ENCODE measurements at regions not wholly inside any gene's neighbourhood (a gene's known extent, or its start where the extent isn't known, plus 50 kb on each side); places are given as distances from the start of the nearest gene placed in this dataset.
"Not testable (repeated sequence)": the region's sequence is repeated elsewhere in the genome, so short reads cannot be mapped to it uniquely, and the experiment has no call there.

DNA sequence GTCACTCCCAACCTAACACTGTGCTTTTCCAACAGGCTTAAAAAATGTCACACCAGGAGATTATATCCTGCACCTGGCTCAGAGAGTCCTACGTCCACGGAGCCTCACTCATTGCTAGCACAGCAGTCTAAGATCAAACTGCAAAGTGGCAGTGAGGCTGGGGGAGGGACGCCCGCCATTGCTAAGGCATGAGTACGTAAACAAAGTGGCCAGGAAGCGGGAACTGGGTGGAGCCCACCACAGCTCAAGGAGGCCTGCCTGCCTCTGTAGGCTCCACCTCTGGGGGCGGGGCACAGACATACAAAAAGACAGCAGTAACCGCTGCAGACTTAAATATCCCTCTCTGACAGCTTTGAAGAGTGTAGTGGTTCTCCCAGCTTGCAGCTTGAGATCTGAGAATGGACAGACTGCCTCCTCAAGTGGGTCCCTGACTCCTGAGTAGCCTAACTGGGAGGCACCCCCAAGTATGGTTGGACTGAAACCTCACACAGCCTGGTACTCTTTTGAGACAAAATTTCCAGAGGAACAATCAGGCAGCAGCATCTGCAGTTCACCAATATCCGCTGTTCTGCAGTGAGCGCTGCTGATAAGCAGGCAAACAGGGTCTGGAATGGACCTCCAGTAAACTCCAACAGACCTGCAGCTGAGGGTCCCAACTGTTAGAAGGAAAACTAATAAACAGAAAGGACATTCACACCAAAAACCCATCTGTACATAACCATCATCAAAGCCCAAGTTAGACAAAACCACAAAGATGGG, 2986.4 kb upstream of the OR11H1 start:
- not testable (repeated sequence) for DNase-seq

DNA sequence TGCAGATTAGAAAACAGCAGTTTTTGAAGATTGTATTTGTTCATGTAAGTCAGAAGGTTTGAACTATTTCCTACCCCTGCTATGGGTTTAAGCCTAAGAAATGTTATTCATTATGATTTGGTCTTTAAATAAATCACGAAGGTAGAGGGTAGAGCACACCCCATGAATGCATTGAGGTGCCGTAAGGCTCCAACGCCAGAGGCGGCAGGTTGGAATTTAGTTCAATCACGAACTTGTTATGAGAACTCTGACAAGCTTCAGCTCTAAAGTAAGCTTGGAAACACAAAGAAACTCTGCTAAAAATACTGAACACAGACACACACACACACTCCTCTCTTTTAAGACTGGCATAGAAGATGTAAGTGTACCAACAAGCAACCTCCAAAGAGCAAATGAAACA, 2974.6 kb upstream of the OR11H1 start:
- H3K4me1 ChIP-seq; intact Hi-C loops (cut with micrococcal nuclease); H3K36me3 ChIP-seq; H3K9me3 ChIP-seq (replicated peaks); DNase-seq; H3K4me3 ChIP-seq; H3K27ac ChIP-seq (replicated peaks); H3K27me3 ChIP-seq (ENCODE audit: low read depth): not testable (repeated sequence)

More for the DNA sequence above, 2986.4 kb upstream of the OR11H1 start:
- intact Hi-C loops (cut with micrococcal nuclease); H3K4me1 ChIP-seq; H3K9me3 ChIP-seq (replicated peaks); H3K27me3 ChIP-seq (ENCODE audit: low read depth); H3K36me3 ChIP-seq; H3K4me3 ChIP-seq; H3K27ac ChIP-seq (replicated peaks): not testable (repeated sequence)

DNA sequence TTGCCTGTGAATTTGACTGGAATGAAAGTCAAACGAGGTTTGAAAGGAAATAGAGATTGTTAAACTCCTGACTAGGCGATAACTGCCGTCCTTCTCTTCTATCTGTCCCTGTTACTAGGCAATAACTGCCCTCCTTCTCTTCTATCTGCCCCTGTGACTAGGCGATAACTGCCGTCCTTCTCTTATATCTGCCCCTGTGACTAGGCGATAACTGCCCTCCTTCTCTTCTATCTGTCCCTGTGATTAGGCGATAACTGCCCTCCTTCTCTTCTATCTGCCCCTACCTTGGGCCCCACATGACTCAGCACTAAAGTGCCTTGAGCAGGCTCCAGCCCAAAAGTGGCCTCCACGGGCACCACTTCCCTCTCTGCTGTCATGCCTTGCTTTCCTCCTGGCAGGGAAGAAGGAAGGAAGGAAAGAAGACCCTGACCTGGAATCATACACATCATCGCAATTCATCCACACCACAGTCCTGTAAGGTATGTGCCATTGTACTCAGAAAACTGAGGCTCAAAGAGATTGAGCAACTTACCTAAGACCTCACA, 2973.3 kb upstream of the OR11H1 start:
- H3K4me1 ChIP-seq = not testable (repeated sequence)

DNA sequence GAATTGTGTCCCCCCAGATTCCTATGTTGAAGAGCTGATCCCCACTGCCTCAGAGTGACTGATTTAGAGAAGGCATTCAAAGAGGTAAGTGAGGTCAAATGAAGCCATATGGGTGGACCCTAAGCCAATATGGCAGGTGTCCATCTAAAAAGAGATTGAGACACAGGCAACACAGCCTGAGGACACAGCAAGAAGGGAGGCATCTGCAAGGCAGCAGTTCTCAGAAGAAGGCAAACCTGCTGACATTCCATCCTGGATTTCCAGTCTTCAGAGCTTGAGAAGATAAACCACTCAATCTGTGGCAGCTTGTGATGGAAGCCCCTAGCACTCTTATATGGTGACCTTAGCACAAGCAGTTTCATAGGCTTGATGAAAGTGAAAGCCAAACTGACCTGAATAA, 2956.5 kb upstream of the OR11H1 start:
- H3K4me1 ChIP-seq; H3K27ac ChIP-seq (replicated peaks); intact Hi-C loops (cut with micrococcal nuclease); H3K27me3 ChIP-seq (ENCODE audit: low read depth); DNase-seq; H3K36me3 ChIP-seq; H3K9me3 ChIP-seq (replicated peaks); H3K4me3 ChIP-seq: not testable (repeated sequence)

More for the DNA sequence above, 2973.3 kb upstream of the OR11H1 start:
- intact Hi-C loops (cut with micrococcal nuclease); H3K4me3 ChIP-seq; H3K9me3 ChIP-seq (replicated peaks); DNase-seq; H3K27me3 ChIP-seq (ENCODE audit: low read depth); H3K27ac ChIP-seq (replicated peaks); H3K36me3 ChIP-seq: not testable (repeated sequence)

DNA sequence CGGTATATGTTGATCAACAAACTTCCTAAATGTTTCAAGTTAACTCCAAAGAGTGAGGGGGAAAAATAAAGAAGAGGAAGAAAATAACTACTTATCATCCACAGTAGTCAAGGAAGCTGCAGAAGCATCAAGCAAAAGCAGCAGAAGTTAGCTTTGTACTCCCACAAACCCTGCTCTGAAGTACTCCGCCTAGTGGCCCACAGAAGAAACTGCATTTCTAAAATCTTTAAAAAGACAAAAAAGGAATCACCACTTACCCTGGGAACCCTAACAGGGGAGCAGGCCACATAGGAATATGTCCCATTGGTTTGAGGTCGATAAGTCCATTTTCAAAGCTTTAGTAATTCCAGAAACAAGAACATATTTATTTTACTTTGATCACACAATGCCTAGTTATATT, 2948.3 kb upstream of the OR11H1 start:
- H3K4me3 ChIP-seq; H3K27me3 ChIP-seq (ENCODE audit: low read depth); H3K36me3 ChIP-seq; H3K27ac ChIP-seq (replicated peaks); intact Hi-C loops (cut with micrococcal nuclease); DNase-seq; H3K4me1 ChIP-seq: not testable (repeated sequence)
- TF ChIP-seq, protein P1, sequence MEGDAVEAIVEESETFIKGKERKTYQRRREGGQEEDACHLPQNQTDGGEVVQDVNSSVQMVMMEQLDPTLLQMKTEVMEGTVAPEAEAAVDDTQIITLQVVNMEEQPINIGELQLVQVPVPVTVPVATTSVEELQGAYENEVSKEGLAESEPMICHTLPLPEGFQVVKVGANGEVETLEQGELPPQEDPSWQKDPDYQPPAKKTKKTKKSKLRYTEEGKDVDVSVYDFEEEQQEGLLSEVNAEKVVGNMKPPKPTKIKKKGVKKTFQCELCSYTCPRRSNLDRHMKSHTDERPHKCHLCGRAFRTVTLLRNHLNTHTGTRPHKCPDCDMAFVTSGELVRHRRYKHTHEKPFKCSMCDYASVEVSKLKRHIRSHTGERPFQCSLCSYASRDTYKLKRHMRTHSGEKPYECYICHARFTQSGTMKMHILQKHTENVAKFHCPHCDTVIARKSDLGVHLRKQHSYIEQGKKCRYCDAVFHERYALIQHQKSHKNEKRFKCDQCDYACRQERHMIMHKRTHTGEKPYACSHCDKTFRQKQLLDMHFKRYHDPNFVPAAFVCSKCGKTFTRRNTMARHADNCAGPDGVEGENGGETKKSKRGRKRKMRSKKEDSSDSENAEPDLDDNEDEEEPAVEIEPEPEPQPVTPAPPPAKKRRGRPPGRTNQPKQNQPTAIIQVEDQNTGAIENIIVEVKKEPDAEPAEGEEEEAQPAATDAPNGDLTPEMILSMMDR (IDR thresholded peaks at IDR 0.05; ENCODE audit: borderline replicate concordance) = peak; percentile 18
- H3K9me3 ChIP-seq (replicated peaks) = peaks cover 12% of the 10 kb centered on the region

DNA sequence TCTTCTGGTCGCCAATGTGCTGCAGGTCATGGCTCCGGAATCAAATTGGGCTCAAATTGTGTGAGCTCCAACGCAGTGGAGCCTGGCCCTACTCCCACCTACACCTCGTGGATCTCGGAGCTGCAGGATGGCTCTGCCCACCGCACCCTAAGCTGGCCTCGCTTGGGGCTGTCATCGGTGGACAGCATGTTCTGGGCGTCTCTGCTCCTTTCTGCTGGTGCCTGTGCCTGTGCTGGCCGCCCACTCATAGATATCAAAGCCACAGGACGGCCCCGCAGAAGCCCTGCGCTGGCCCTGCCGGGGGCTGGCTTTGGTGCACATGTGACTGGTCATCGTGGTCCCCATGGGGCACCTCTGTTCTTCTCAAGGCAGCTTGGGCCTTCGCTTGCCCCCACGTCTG, 2943.5 kb upstream of the OR11H1 start:
- DNase-seq; H3K27ac ChIP-seq (replicated peaks); intact Hi-C loops (cut with micrococcal nuclease); H3K4me3 ChIP-seq; H3K27me3 ChIP-seq (ENCODE audit: low read depth); H3K4me1 ChIP-seq; H3K36me3 ChIP-seq: not testable (repeated sequence)
- peaks cover 19% of the 10 kb centered on the region for H3K9me3 ChIP-seq (replicated peaks)

DNA sequence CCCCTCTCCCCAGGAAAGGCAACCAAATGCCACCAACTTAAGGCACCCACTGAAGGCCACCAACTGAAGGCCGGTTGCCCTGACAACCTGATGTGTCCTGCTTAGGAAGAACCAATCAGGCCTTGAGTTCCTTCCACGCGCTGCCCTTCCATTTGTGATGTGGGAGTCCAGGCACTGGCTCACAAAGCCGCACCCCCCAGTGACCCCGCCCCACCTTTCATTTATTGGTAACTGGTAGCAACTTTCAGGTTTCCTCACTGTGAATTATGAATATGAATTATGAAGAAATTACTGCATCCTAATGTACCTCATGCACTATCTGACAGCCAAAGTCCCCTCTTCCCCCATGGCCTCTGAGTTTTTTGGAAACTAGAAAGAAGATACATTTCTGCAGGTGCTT, 2943.1 kb upstream of the OR11H1 start:
- H3K4me1 ChIP-seq; H3K27ac ChIP-seq (replicated peaks); H3K27me3 ChIP-seq (ENCODE audit: low read depth); H3K4me3 ChIP-seq; intact Hi-C loops (cut with micrococcal nuclease); H3K36me3 ChIP-seq; DNase-seq: not testable (repeated sequence)
- peaks cover 23% of the 10 kb centered on the region for H3K9me3 ChIP-seq (replicated peaks)

DNA sequence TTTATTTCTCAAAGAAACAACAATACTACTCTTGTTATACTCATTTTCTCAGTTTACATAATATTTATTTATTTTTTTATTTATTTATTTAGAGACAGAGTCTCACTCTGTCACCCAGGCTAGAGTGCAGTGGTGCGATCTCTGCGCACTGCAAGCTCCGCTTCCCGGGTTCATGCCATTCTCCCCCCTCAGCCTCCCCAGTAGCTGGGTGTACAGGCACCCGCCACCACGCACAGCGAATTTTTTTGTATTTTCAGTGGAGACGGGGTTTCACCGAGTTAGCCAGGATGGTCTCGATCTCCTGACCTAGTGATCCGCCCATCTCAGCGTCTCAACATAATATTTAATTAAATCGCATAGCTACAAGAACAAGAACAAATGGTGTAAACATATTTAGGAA, 2932.3 kb upstream of the OR11H1 start:
- H3K27me3 ChIP-seq (ENCODE audit: low read depth); H3K27ac ChIP-seq (replicated peaks); H3K36me3 ChIP-seq; H3K4me1 ChIP-seq; intact Hi-C loops (cut with micrococcal nuclease); H3K4me3 ChIP-seq; DNase-seq: not testable (repeated sequence)
- peaks cover 64% of the 10 kb centered on the region for H3K9me3 ChIP-seq (replicated peaks)

DNA sequence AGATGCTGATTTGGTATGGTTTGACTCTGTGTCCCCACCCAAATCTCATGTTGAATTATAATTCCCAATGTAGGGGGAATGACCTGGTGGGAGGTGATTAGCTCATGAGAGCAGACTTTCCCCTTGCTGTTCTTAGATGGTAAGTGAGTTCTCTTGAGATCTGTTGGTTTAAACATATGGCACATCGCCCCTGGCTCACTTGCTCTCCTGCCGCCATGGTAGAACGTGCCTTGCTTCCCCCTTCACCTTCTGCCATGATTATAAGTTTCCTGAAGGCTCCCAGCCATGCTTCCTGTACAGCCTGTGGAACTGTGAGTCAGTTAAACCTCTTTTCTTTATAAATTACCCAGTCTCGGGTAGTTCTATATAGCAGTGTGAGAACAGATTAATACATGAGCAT, 2930.2 kb upstream of the OR11H1 start:
- H3K27me3 ChIP-seq (ENCODE audit: low read depth); intact Hi-C loops (cut with micrococcal nuclease); H3K27ac ChIP-seq (replicated peaks); DNase-seq; H3K4me1 ChIP-seq; H3K36me3 ChIP-seq; H3K4me3 ChIP-seq: not testable (repeated sequence)
- H3K9me3 ChIP-seq (replicated peaks) = peaks cover 63% of the 10 kb centered on the region

DNA sequence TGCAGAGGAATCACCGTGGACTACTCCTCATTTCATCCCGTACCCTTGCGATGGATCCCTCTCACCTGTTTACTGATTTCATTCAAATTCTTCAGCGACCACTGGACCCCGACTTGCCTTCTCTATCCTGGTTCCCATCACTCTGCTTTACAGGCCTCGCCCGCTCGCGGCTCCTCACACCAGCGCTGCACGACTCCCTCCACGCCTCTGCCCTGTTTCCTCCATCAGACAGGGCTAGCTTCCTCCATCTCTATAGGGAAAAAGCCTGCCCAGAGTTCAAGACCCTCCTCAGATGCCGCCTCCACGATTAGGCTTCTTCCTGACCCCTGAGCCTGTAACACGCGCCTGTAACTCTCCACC, 2926.5 kb upstream of the OR11H1 start:
- H3K36me3 ChIP-seq; intact Hi-C loops (cut with micrococcal nuclease); H3K4me1 ChIP-seq; DNase-seq; H3K27me3 ChIP-seq (ENCODE audit: low read depth): not testable (repeated sequence)
- H3K9me3 ChIP-seq (replicated peaks) = peaks cover 56% of the 10 kb centered on the region
- peak overlapping the region; percentile 41 for H3K27ac ChIP-seq (replicated peaks)
- H3K4me3 ChIP-seq = peak overlapping the region; percentile 47

Data from left ventricle myocardium inferior (tissue), 1 donor.